Mammary epithelial cell (primary cell): ENCODE measurements at regions not wholly inside any gene's neighbourhood (a gene's known extent, or its start where the extent isn't known, plus 50 kb on each side); places are given as distances from the start of the nearest gene placed in this dataset.

Experiments used
- CTCF ChIP-seq, 2 donors: IDR thresholded peaks in 1 of 2; conservative IDR thresholded peaks in 1 of 2; 2 replicates each; pipeline ENCODE4 v1.5.1; 2011 to 2012; ENCODE audit warnings: inconsistent platforms in 2 of 2, low read length in 2 of 2, mild to moderate bottlenecking in 2 of 2, control low read depth in 1 of 2, low read depth in 1 of 2; ENCODE audit not compliant: insufficient read depth in 1 of 2; ENCODE audit errors: extremely low read depth in 1 of 2
- EZH2 ChIP-seq: IDR thresholded peaks from 2 replicates; pipeline ENCODE4 v1.6.1; 2012; ENCODE audit warnings: low read length, inconsistent platforms, borderline replicate concordance

GRCh38 chr2:209340522-209340921 is 83.3 kb upstream of the MAP2 start:
- no peak for TF ChIP-seq CTCF (conservative IDR thresholded peaks at IDR 0.05 in 1 of 2, IDR thresholded peaks at IDR 0.05 in 1 of 2; ENCODE audit: extremely low read depth in 1 of 2, insufficient read depth in 1 of 2, low read depth in 1 of 2, low read length in 2 of 2)
- TF ChIP-seq EZH2, result no peak
